Activated CD4-positive, CD25-positive, alpha-beta regulatory T cell treated with anti-CD3 and anti-CD28 coated beads, Interleukin-2, amount 50 U/mL, for 24 hours (primary cell): ENCODE measurements at regions not wholly inside any gene's neighbourhood (a gene's known extent, or its start where the extent isn't known, plus 50 kb on each side); places are given as distances from the start of the nearest gene placed in this dataset.

Experiments used
- ATAC-seq, 2 donors: fragments of 150-1000 bp; cut with Tn5 transposase; one replicate each; pipeline ENCODE4 v1.10.0; 2021; ENCODE audit warnings: mild to moderate bottlenecking in 1 of 2, moderate library complexity in 1 of 2

DNA sequence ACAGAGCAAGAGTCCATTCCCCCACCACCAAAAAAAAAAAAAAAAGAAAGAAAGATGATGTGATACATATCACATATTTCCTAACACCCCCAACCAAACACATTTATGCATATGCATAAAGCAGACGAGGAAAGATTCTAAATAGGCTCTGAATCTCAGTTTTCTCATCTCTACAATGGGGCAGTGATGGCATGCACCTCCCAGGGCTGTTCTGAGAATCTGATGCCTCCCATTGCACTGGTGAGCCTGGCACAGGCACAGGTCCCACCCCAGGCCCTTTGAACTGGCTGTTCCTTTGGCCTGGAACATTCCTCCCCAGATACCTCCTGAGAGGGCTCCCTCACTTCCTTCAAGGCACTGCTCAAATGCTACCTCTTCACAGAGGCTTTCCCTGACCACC lies 116.5 kb downstream of the C9orf50 start:
- no peak for ATAC-seq

GRCh38 chr9:129501771-129502319 lies 119.1 kb downstream of the C9orf50 start:
- no peak for ATAC-seq

DNA sequence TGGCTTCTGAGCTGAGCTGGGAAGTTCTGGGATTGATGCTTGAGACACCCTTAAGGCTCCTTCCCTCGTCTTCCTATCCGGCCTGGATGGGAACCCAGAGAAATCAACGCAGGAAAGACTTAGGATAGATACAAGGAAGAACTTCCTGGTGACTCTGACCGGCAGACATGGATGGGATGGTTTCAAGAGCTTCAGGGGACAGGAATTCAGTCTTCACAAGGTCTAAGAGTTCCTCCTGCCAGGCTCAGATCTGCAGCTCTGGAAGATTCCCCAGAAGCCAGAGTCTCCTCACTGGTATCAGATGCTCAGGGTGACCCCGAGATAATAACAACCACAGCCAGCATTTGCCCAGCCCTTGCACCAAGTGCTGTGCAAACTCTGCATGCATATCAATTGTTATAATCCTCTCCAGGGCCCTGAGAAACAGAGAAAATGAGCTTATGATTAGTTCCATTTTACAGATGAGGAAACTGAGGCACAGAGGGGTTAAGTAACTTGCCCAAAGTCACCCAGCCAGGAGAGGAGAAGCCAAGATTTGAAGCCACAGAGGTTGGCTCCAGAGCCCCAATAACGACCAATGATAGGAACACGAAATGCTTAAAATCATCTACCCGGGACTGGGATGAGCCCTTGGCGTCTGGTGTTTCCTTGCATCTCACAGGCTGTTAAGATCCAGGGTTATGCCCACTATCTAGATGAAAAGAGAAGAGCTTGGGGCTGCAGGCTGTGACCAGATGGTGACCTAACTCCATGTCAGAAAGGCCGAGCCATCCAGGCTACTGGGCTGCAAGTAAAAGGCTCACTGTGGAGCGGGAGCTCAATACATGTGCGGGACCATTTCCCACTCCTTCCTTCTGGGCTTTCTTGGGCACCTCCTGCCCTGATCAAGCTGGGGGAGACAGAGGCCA lies 119.8 kb downstream of the C9orf50 start:
- ATAC-seq, result no peak

GRCh38 chr9:129500161-129500862 lies 120.6 kb downstream of the C9orf50 start:
- ATAC-seq, result no peak

DNA sequence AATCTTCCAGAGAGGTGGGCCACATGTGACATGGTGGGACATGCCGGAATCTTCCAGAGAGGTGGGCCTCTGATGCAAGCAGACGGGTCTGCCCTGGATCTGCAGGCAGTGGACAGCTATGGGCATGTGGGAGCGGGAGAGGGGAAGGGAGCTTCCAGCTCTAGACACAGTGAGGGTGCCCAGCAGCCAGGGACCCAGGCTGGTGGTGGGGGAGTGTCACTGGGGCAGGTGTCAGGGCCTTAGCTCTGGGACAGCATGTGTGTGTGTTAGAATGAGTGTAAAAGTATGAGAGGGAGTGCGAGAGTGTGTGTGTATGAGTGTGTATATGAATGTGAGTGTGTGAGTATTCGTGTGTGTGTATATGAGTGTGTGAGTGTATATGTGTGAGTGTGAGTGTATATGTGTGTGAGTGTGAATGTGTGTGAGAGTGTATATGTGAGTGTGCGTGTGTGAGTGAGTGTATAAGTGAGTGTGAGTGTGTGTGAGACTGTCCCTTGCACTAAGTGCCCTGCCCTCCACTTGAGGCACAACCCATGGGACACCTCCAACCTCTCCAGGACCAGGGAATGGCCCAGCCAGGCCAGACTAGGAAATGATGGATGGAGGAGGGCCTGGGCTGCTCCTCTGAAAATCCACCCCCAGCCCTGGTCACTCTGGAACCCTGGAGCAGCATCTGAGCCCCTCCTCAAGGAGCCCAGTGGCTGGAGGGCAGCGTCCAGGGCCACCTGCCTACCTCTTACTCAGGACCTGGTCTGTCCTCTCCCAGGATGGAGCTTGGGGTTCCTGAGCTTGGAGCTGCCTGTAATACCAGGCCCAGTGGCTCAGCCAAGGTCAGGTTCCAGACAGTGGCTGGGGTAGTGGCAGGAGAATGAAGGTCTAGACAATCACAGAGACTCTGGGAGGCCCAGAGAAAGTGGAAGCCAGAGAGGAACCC lies 122.2 kb downstream of the C9orf50 start:
- no peak for ATAC-seq

DNA sequence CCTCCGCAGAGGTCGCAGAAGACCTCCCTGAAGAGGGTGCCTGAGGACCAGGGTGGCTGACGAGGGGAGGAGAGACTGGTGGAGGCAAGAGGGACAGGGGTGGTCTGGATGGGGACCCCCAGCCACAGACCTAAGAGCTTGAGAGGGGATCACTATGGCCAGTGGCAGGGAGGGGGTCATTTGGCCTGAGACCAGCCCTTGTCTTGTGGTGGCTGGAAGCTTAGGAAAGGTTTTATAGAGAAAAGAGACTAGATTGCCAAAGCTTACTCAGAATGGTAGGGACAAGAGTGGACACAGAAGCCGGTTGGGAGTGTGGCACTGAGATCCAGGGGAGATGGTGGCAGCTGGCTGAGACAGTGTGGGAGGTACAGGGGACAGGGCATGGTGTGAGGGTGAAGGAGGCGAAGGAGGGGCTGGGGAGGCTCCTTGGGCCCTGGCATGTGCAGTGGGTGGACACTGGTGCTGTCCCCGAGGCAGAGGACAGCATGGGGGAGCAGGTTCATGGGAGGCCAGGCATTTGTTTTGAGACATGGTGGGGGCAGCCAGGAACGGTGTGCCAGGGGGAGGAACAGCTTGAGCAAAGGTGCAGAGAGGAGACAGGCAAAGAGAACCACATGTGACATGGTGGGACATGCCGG lies 123.0 kb downstream of the C9orf50 start:
- ATAC-seq, result no peak

DNA sequence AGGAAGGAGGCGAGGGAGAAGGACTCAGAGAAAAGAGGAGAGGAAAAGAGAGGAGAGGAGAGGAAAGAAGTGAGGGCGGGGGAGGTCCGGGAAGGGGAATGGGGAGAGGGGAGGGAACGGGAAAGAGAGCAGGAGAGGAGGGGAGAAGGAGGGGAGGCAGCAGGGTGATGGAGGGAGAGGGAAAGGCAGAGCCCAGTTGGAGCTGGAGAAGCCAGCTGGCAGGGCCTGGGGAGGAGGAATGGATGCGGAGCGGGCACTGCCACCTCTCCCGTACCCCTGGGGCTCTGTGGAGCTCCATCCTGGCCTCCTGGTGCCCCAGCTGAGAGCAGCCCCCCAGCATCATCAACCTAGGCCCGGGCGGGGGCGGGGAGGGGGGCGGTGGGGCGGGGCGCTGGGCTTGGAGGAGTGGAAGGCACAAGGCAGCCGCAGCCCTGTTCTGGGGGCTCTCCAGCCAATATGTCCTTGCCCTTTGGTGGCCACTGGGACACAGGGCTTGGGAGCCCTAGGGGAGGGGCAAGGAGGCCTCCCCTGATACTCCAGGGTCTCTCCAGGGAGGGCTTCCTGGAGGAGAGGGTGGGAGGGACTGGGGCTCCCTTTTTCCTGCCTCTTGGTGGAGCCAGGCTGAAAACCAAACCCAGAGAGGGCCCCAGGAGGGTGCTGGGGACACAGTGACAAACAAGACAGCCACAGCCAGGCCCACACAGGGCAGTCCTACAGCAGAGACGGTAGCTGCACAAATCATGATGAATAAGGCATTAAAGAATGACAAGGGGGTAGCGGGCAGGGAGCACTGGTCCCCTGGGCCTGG lies 123.7 kb downstream of the C9orf50 start:
- no peak for ATAC-seq

- ATAC-seq, result peak; percentile 81 to 83
Observed at GRCh38 chr9:129496473-129497004, 124.4 kb downstream of the C9orf50 start.

- peak; percentile 86 to 89 for ATAC-seq
Observed at GRCh38 chr9:129495620-129496472, 125.1 kb downstream of the C9orf50 start.

- ATAC-seq, result no peak
Observed at GRCh38 chr9:129494113-129494789, 126.7 kb downstream of the C9orf50 start.

GRCh38 chr9:129493706-129494047 lies 127.2 kb downstream of the C9orf50 start:
- ATAC-seq, result no peak

DNA sequence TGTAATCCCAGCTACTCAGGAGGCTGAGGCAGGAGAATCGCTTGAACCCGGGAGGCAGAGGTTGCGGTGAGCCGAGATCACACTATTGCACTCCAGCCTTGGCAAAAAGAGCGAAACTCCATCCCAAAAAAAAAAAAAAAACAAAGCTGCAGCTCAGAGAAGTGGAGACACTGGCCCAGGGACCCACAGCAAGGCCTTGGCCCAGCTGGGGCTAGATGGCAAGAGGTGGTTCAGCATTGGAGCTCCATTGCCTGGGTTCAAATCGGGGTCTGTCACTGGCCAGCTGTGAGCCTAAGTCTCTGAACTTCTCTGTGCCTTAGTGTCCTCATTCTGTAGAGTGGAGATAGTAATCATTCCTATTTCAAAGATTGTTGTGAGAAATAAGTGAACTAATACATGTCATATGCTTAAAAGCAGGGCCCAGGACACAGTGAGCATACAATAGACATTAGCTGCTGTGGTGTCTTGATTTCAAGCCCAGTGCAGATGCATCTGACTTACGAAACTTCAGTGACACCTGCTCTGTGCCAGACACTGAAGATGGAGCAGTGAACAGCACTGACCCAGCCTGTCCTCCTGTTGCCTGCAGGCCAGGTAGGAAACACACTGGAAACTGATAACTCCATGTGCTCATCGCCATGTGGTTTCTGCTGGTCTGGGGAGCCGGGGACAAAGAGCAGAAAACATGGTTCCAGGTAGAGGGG lies 127.7 kb downstream of the C9orf50 start:
- ATAC-seq, result no peak

DNA sequence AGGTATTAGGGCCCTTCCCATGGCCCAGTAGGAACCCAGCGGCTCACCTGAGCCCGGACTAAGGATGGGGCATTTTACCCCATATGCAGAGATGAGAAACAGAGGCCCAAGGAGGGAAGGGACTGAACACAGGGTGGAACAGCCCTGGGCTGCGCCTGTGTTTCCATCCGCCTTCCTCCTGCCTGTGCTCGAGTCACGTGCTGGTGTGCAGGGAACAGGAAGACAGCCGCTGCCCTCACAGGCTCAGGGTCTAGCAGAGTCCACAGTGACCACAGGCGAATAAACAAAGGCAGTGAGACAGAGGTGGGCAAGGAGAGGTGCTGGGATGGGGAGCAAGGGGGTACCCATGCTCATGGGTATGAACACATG lies 129.4 kb downstream of the C9orf50 start:
- no peak for ATAC-seq

GRCh38 chr9:129490583-129491486 lies 130.1 kb downstream of the C9orf50 start:
- no peak for ATAC-seq

GRCh38 chr9:129489838-129490582 lies 130.9 kb downstream of the C9orf50 start:
- peak in 1 of 2 donors; percentile 4 for ATAC-seq

DNA sequence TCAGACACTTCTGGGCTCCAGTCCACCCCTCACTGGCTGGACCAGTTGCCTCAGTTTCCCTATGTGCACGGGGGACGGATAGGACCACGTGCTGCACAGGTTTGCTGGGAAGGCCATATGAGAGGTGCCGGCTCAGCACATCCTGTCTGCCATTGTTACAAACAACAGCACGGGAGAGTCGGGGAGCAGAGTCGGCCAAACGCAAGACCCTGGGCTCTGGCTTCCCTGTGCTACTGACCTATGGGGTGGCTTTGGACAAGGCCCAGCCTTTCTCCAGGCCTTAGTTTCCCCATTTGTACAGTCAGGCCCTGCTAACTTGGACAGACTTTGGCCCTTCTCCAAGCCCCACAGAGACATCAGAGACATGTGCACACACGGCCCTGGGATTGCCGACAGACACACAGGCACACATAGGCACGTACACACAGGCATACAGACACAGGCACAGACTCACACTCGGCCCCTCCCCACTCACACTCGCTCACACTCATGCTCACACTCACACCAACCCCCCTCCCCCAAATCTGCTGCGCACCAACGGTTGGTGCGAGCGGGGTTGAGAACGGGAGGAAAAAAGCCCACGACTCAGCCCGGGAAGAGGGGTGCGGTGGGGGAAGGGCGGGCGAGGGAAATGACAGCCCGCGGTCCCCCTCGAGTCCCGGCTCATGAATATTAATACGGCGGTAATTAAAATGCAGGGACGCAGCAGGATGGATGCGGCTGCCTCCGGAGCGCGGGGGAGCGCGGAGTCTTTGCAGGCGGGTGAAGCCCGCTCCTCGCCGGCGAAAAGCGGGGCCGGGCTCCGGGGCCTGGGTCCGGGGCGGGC lies 133.0 kb downstream of the C9orf50 start:
- peak; percentile 14 to 15 for ATAC-seq
